ENCODE measurements at regions not wholly inside any gene's neighbourhood (a gene's known extent, or its start where the extent isn't known, plus 50 kb on each side); places are given as distances from the start of the nearest gene placed in this dataset.

- H3K79me2 ChIP-seq = peaks cover 3% of the 10 kb centered on the region
- no peaks in the 10 kb centered on the region for H4K20me1 ChIP-seq (ENCODE audit: insufficient read depth, poor library complexity, severe bottlenecking)
- WGBS (ENCODE audit: low lambda C conversion rate, missing lambda C conversion rate) = 81% methylated on average over 2 of the region's 2 CpGs
- H3K4me3 ChIP-seq = no peak overlapping the region
- H3K4me1 ChIP-seq (ENCODE audit: insufficient read depth) = no peaks in the 10 kb centered on the region
- H3K9me2 ChIP-seq (replicated peaks; ENCODE audit: insufficient read depth) = no peaks in the 10 kb centered on the region
- H3K27ac ChIP-seq = no peak overlapping the region
- no peak overlapping the region for H3K4me2 ChIP-seq
- DNase-seq (ENCODE audit: low spot score) = no peak
- H3K27me3 ChIP-seq = no peaks in the 10 kb centered on the region
- H3K36me3 ChIP-seq (replicated peaks; ENCODE audit: insufficient read depth, low read depth) = no peaks in the 10 kb centered on the region
- TF ChIP-seq EZH2phosphoT487 (IDR thresholded peaks at IDR 0.05; ENCODE audit: low read depth, severe bottlenecking, unreplicated experiment) (no peak), EZH2 (IDR thresholded peaks at IDR 0.05; ENCODE audit: borderline replicate concordance) (no peak)
- TF ChIP-seq, protein P1, sequence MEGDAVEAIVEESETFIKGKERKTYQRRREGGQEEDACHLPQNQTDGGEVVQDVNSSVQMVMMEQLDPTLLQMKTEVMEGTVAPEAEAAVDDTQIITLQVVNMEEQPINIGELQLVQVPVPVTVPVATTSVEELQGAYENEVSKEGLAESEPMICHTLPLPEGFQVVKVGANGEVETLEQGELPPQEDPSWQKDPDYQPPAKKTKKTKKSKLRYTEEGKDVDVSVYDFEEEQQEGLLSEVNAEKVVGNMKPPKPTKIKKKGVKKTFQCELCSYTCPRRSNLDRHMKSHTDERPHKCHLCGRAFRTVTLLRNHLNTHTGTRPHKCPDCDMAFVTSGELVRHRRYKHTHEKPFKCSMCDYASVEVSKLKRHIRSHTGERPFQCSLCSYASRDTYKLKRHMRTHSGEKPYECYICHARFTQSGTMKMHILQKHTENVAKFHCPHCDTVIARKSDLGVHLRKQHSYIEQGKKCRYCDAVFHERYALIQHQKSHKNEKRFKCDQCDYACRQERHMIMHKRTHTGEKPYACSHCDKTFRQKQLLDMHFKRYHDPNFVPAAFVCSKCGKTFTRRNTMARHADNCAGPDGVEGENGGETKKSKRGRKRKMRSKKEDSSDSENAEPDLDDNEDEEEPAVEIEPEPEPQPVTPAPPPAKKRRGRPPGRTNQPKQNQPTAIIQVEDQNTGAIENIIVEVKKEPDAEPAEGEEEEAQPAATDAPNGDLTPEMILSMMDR (IDR thresholded peaks at IDR 0.05; ENCODE audit: poor library complexity) = no peak
- H3K9me3 ChIP-seq (ENCODE audit: low read depth) = no peaks in the 10 kb centered on the region
- H2AFZ ChIP-seq = no peak overlapping the region
Measured at GRCh38 chr13:99072356-99072755, 94.5 kb upstream of the DOCK9 start.

DNA sequence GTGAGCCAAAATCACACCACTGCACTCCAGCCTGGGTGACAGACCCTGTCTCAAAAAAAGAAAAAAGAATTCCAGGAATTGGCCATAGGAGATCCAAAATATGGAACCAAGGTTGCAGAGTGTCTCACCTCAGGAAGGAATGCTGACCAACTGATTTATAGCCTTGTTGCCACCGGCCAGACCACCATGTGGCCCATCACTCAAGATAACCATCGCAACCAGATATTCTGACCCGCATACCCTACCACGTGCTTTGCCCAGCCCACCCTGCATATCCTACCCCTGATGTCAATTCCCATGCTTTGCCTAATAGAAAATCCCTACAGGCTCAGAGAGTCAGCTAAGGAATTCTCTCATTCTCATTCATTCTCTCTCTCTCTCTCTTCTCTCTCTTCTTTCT, 95.1 kb upstream of the DOCK9 start:
- H3K4me3 ChIP-seq = no peak overlapping the region
- H3K36me3 ChIP-seq (replicated peaks; ENCODE audit: insufficient read depth, low read depth) = no peaks in the 10 kb centered on the region
- no peaks in the 10 kb centered on the region for H3K9me2 ChIP-seq (replicated peaks; ENCODE audit: insufficient read depth)
- H3K27ac ChIP-seq = no peak overlapping the region
- H4K20me1 ChIP-seq (ENCODE audit: insufficient read depth, poor library complexity, severe bottlenecking) = no peaks in the 10 kb centered on the region
- H3K27me3 ChIP-seq = no peaks in the 10 kb centered on the region
- H3K4me1 ChIP-seq (ENCODE audit: insufficient read depth) = peaks cover 2% of the 10 kb centered on the region
- TF ChIP-seq EZH2phosphoT487 (IDR thresholded peaks at IDR 0.05; ENCODE audit: low read depth, severe bottlenecking, unreplicated experiment) (no peak), EZH2 (IDR thresholded peaks at IDR 0.05; ENCODE audit: borderline replicate concordance) (no peak)
- TF ChIP-seq, protein P1 (IDR thresholded peaks at IDR 0.05; ENCODE audit: poor library complexity) = no peak
- H3K4me2 ChIP-seq = no peak overlapping the region
- H3K9me3 ChIP-seq (ENCODE audit: low read depth) = no peaks in the 10 kb centered on the region
- 57% methylated on average over 4 of the region's 4 CpGs for WGBS (ENCODE audit: low lambda C conversion rate, missing lambda C conversion rate)
- no peak for DNase-seq (ENCODE audit: low spot score)
- no peak overlapping the region for H2AFZ ChIP-seq
- H3K79me2 ChIP-seq = peaks cover 3% of the 10 kb centered on the region

DNA sequence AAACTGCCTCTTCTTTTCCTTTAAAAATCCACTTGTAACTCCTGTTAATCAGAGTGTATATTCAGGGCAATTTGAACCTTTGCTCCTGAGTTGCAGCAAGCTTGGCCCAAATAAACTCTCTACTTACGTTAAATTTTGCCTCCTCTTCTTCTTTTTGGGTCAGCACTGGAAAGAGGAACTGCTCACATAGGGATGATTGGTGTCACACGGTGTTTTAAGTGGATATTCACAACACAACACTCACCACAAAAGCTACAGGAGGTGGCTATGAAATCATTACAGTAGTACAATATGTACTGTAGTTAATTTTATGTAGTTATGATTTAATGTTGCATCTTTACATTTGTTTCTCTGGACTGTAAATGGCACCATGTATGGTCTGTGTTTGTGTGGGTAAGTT, 96.8 kb upstream of the DOCK9 start:
- no peak overlapping the region for H2AFZ ChIP-seq
- no peaks in the 10 kb centered on the region for H3K36me3 ChIP-seq (replicated peaks; ENCODE audit: insufficient read depth, low read depth)
- WGBS (ENCODE audit: low lambda C conversion rate, missing lambda C conversion rate) = 88% methylated on average over 2 of the region's 2 CpGs
- H3K27ac ChIP-seq = no peak overlapping the region
- TF ChIP-seq EZH2 (IDR thresholded peaks at IDR 0.05; ENCODE audit: borderline replicate concordance) = no peak
- TF ChIP-seq, protein P1 (IDR thresholded peaks at IDR 0.05; ENCODE audit: poor library complexity) = no peak
- TF ChIP-seq EZH2phosphoT487 (IDR thresholded peaks at IDR 0.05; ENCODE audit: low read depth, severe bottlenecking, unreplicated experiment) = no peak
- no peak overlapping the region for H3K4me2 ChIP-seq
- H3K79me2 ChIP-seq = peaks cover 3% of the 10 kb centered on the region
- no peaks in the 10 kb centered on the region for H4K20me1 ChIP-seq (ENCODE audit: insufficient read depth, poor library complexity, severe bottlenecking)
- H3K4me3 ChIP-seq = no peak overlapping the region
- H3K4me1 ChIP-seq (ENCODE audit: insufficient read depth) = peaks cover 15% of the 10 kb centered on the region
- no peak for DNase-seq (ENCODE audit: low spot score)
- no peaks in the 10 kb centered on the region for H3K27me3 ChIP-seq
- no peaks in the 10 kb centered on the region for H3K9me3 ChIP-seq (ENCODE audit: low read depth)
- H3K9me2 ChIP-seq (replicated peaks; ENCODE audit: insufficient read depth) = no peaks in the 10 kb centered on the region

Data from hepatocyte (in vitro differentiated cells).